HG02852 (cell line): ENCODE measurements at regions not wholly inside any gene's neighbourhood (a gene's known extent, or its start where the extent isn't known, plus 50 kb on each side); places are given as distances from the start of the nearest gene placed in this dataset.

Experiments used
- ATAC-seq: cut with Tn5 transposase; IDR thresholded peaks from one replicate; pipeline ENCODE4 v1.9.1; 2021; ENCODE audit warnings: mild to moderate bottlenecking, moderate library complexity; ENCODE audit not compliant: unreplicated experiment

DNA sequence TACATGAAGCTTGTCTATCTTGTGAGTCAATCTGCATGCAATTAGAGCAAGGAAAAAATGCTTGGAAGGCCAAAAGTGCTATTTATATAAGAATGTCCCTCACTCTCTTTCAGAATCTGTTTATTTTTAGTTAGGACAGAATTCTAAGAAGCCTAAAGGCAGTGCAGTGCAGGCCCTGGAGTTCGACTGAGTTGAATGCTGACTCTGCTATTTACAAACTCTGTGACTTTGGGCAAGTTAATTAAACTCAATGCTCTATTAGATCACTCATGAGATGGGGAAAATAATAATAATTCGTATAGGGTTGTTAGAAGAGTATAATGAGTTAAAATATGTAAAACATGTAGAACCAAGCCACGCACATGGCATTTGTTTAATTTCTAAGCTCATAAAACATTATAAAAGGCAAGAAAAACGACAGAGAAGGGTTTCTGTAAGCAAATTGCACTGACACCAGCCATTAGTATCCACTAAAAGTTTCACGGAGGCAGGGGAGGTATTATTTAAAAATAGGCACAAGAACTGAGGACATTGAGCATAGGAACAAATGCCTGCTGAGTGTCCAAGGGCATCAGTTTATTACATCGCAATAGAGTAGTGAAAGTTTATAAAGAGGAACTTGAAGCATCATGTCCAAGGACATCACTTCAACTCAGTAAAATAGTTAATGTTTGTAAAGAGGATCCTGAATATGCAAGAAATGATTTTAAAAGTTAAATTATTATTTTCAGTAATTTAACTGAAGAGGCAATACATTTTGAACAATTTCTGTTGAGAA lies 115.0 kb upstream of the INPP4B start:
- no peak for ATAC-seq

GRCh38 chr4:142961866-142962265 lies 115.8 kb upstream of the INPP4B start:
- peak; percentile 68 for ATAC-seq

GRCh38 chr4:142974328-142974727 lies 128.2 kb upstream of the INPP4B start:
- ATAC-seq, result no peak

DNA sequence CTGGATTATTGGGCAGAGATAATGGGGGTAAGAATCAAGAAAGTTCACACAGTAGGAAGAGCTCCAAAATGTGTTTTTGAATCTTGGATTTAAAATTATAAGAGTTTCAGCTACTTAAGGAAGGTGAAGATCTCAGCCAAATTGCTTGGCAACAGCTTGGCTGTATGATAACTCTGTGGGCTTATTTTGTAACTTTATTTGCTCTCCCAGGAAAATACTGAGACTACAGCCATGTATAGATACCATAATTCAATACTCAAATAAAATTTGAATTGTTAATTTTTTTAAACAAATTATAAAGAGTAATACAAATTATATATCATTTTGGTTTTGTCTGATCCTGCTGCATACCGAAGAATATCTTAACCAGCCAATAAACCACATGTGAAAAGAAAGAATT lies 129.5 kb upstream of the INPP4B start:
- ATAC-seq, result no peak

DNA sequence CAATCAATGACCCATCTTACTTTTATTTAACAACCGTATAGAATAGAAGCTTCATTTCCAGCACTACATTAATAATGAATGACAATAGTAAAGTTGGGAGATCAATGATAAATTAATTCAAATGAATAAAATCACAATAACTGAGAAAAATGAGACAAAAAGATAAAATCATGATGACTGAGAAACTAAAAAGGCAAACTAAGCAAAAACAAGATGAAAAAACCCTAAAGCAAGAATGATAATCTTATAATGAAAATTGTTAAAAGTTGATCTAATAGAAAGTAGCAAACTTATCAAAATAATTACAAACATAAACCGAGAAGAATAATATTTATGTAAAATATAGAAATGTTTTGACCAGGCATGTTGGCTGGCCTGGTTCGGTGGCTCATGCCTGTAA lies 130.4 kb upstream of the INPP4B start:
- no peak for ATAC-seq

DNA sequence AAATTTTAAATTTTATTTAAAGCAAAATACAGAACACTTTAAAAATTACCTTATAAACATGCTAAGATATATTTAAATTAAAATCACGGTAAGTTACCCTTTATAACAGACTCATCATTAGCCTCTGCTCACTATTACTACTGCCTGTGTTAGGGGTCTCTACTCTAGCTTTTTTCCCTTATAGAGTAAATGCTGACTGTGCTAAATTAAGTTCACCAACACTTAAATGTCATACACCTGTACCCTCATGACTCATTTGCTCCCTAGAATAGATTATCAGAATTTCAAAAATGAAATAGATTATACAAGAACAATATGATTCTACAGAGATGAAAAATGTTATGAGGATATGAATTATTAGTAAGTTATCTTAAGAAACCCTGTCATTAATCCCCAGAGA lies 131.1 kb upstream of the INPP4B start:
- ATAC-seq, result no peak

DNA sequence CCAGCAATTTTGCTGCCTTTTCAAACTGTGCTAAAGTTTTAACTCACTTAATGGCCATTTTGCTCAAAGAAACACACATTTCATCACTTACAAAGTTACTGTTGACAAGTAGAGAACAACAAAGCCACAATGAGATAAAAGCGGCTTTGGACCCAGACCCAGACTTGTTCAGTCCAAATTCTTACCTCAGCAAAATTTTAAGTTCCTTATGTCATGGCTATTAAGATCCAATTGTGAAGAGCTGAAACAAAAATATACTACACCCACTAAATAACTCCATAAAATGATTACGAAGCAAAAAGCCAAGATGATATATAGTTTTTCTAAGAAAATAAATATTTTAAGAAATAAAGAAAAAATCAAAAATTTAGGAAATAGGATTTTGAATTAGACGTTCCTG lies 137.0 kb upstream of the INPP4B start:
- no peak for ATAC-seq

GRCh38 chr4:142983589-142983988 lies 137.5 kb upstream of the INPP4B start:
- ATAC-seq, result no peak

GRCh38 chr4:142984871-142985585 lies 138.9 kb upstream of the INPP4B start:
- no peak for ATAC-seq

- no peak for ATAC-seq
Measured at GRCh38 chr4:143016171-143016570, 168.5 kb upstream of the USP38 start.

DNA sequence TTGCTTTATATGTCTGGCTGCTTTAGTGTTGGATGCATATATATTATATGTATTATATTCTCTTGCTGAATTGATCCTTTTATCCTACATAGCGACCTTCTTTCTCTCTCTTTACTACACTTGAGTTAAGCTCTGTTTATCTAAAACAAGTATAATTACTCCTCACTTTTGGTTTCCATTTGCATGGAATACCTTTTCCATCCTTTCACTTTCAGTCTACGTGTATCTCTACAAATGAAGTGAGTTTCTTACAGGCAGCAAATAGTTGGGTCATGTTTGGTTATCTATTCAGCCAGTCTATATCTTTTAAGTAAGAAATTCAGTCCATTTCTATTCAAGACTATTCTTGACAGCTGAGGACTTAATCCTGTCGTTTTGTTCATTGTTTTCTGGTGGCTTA lies 167.5 kb upstream of the USP38 start:
- no peak for ATAC-seq

DNA sequence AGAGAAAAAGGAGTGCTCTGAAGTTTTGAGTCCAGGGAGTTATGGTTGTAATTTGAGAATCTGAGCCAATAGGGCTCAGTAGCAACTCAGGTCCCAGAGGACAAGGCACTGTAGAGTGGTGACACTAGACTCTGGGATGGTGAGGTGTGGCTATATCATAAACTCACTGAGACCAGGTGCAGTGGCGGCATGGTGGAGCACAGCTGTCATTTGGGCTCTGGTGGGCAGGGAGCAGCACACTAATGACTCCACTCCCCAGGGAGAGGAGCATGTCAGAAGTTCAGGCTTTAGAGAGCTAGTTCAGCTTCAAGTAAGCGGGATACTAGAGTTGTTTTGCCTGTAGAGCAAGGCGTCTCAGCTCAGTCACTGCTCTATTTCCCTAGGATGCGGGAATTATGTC lies 165.4 kb upstream of the USP38 start:
- ATAC-seq, result no peak

GRCh38 chr4:143021384-143021783 lies 163.3 kb upstream of the USP38 start:
- ATAC-seq, result peak; percentile 85

GRCh38 chr4:143023239-143023918 lies 161.3 kb upstream of the USP38 start:
- ATAC-seq, result no peak

GRCh38 chr4:143025081-143025704 lies 159.5 kb upstream of the USP38 start:
- peak; percentile 35 for ATAC-seq

- no peak for ATAC-seq
Measured at GRCh38 chr4:143026459-143027170, 158.1 kb upstream of the USP38 start.

GRCh38 chr4:143035661-143036060 lies 149.1 kb upstream of the USP38 start:
- no peak for ATAC-seq

DNA sequence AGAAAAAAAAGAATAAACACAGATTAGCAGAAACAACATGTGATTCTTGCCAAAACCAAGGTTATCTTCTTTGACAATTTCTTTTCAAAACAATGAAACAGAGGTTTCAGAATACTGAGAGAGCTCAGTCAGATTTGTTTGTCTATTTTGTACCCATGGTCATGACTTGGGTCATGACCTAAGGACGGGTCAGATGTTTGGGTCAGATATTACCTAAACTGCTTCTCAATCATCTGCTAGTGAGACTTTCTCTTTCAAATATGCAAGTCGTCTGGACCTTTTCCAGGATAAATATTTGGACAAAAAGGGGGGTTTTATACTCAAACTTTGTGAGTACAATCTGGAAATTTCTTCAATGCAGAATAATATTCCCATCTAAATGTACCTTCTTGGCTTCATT lies 148.3 kb upstream of the USP38 start:
- no peak for ATAC-seq

DNA sequence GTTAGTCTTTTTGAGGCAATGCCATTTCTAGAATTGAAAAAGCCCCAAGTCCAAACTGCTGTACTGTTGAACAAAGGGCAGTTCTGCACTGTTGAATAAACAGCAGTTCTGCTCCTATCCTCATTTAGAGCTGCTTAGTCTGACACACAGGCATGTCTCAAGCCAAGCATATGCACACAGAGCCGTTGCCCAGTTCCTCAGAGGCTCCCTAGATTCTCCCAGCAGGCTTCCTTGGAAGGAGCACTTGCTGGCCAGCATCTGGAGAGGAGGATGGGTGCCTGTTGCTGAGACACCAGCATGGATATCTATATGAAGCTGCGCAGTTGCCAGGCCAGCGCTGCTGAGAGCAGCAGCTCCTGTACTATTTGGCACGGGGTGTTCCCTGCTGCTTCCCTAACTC lies 138.3 kb upstream of the USP38 start:
- ATAC-seq, result no peak

DNA sequence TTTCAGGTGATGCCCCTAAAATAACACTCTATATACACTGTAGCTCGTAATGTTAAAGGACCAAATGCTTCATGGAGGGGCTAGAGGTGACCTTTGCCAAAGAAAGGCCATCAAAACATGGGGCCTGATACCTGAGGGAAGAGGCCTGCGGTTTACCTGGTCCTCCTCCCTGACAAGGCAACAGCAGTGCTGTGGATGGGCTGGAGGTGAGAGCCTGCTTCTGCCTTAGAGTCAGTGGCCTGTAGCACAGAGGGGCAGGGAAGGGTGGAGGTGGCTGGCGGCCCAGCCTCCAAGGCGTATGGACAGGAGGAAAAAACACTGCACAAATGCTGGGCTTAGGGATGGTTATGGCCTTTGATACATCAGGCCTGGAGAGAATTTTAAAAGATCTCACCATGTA lies 137.8 kb upstream of the USP38 start:
- ATAC-seq, result no peak

DNA sequence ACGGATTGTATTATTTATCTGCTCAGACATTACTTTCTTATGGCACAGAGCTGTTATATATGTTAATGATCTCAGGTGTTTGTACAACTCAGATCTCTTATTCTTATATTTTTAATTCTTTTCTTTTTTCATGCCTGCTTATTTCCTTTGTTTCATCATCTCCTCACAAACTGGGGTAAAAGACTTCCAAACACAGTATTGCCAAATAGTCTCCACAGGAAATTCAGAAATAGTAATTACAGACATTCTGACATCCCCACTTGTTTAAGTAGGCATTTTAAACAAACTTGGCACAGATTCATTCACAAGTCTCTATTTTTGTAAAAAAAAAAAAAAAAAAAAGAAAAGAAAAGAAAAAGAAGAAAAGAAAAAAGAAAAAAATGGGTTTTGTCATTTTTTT lies 129.7 kb upstream of the USP38 start:
- no peak for ATAC-seq
